ENCODE measurements at regions not wholly inside any gene's neighbourhood (a gene's known extent, or its start where the extent isn't known, plus 50 kb on each side); places are given as distances from the start of the nearest gene placed in this dataset.

- peak; percentile 63 for DNase-seq (ENCODE audit: low read depth)
Measured at GRCh38 chr6:54010340-54011276, 100.6 kb upstream of the MLIP start.

GRCh38 chr6:54011277-54011648 lies 100.0 kb upstream of the MLIP start:
- no peak for DNase-seq (ENCODE audit: low read depth)

GRCh38 chr6:54013966-54014365 lies 97.3 kb upstream of the MLIP start:
- DNase-seq (ENCODE audit: low read depth) = no peak

- no peak for DNase-seq (ENCODE audit: low read depth)
Measured at GRCh38 chr6:54014440-54014839, 96.8 kb upstream of the MLIP start.

- no peak for DNase-seq (ENCODE audit: low read depth)
Measured at GRCh38 chr6:54017877-54018276, 93.4 kb upstream of the MLIP start.

GRCh38 chr6:54018722-54019121 lies 92.5 kb upstream of the MLIP start:
- DNase-seq (ENCODE audit: low read depth) = no peak

GRCh38 chr6:54019860-54020259 lies 91.4 kb upstream of the MLIP start:
- no peak for DNase-seq (ENCODE audit: low read depth)

- DNase-seq (ENCODE audit: low read depth) = no peak
Measured at GRCh38 chr6:54020334-54020733, 90.9 kb upstream of the MLIP start.

GRCh38 chr6:54026652-54027400 lies 84.4 kb upstream of the MLIP start:
- no peak for DNase-seq (ENCODE audit: low read depth)

GRCh38 chr6:54028170-54028569 lies 83.1 kb upstream of the MLIP start:
- DNase-seq (ENCODE audit: low read depth) = no peak

- no peak for DNase-seq (ENCODE audit: low read depth)
Measured at GRCh38 chr6:54029187-54029586, 82.1 kb upstream of the MLIP start.

- no peak for DNase-seq (ENCODE audit: low read depth)
Measured at GRCh38 chr6:54031169-54031568, 80.1 kb upstream of the MLIP start.

- no peak for DNase-seq (ENCODE audit: low read depth)
Measured at GRCh38 chr6:54037277-54037779, 73.9 kb upstream of the MLIP start.

- DNase-seq (ENCODE audit: low read depth) = no peak
Measured at GRCh38 chr6:54040545-54040944, 70.7 kb upstream of the MLIP start.

- no peak for DNase-seq (ENCODE audit: low read depth)
Measured at GRCh38 chr6:54041239-54041638, 70.0 kb upstream of the MLIP start.

GRCh38 chr6:54043360-54043759 lies 67.9 kb upstream of the MLIP start:
- DNase-seq (ENCODE audit: low read depth) = no peak

- no peak for DNase-seq (ENCODE audit: low read depth)
Measured at GRCh38 chr6:54044059-54044458, 67.2 kb upstream of the MLIP start.

- no peak for DNase-seq (ENCODE audit: low read depth)
Measured at GRCh38 chr6:54048782-54049181, 62.5 kb upstream of the MLIP start.

- DNase-seq (ENCODE audit: low read depth) = no peak
Measured at GRCh38 chr6:54050750-54051149, 60.5 kb upstream of the MLIP start.

GRCh38 chr6:54053881-54054391 lies 57.3 kb upstream of the MLIP start:
- peak; percentile 52 for DNase-seq (ENCODE audit: low read depth)

GRCh38 chr6:54056105-54056504 lies 55.1 kb upstream of the MLIP start:
- no peak for DNase-seq (ENCODE audit: low read depth)

GRCh38 chr6:54057058-54057457 lies 54.2 kb upstream of the MLIP start:
- DNase-seq (ENCODE audit: low read depth) = no peak

GRCh38 chr6:54058236-54058635 lies 53.0 kb upstream of the MLIP start:
- no peak for DNase-seq (ENCODE audit: low read depth)

All from fibroblast of the conjunctiva (primary cell).